Small intestine (tissue), 7 donors: ENCODE measurements at regions not wholly inside any gene's neighbourhood (a gene's known extent, or its start where the extent isn't known, plus 50 kb on each side); places are given as distances from the start of the nearest gene placed in this dataset.

Experiments used
- DNase-seq, 2 donors: peaks; one replicate each; pipeline versions ENCODE4 v3.0.0 to v3.0.0-alpha.2; 2013
- FAIRE-seq: peaks from 2 replicates; lab custom pipeline; 2012; peaks lifted over from hg19 to GRCh38; lab: Jason Lieb, UNC
- H3K27ac ChIP-seq, 3 donors: one replicate each; pipeline ENCODE4 v1.5.1; 2013; ENCODE audit warnings: low read length in 2 of 3, mild to moderate bottlenecking in 2 of 3, control low read depth in 1 of 3, inconsistent platforms in 1 of 3, low read depth in 1 of 3, moderate library complexity in 1 of 3
- H3K27me3 ChIP-seq, 3 donors: one replicate each; pipeline ENCODE4 v1.6.1; 2013; ENCODE audit warnings: low read length in 3 of 3, inconsistent platforms in 1 of 3; ENCODE audit not compliant: control insufficient read depth in 3 of 3, insufficient read depth in 3 of 3
- H3K36me3 ChIP-seq, 3 donors: one replicate each; pipeline ENCODE4 v1.6.1; 2013; ENCODE audit warnings: low read length in 3 of 3, inconsistent platforms in 1 of 3, low read depth in 1 of 3, mild to moderate bottlenecking in 1 of 3, moderate library complexity in 1 of 3; ENCODE audit not compliant: control insufficient read depth in 3 of 3, insufficient read depth in 2 of 3
- H3K4me1 ChIP-seq, 3 donors: one replicate each; pipeline ENCODE4 v1.6.1; 2013; ENCODE audit warnings: low read length in 2 of 3, inconsistent platforms in 1 of 3, low read depth in 1 of 3, mild to moderate bottlenecking in 1 of 3, moderate library complexity in 1 of 3; ENCODE audit not compliant: control insufficient read depth in 3 of 3, insufficient read depth in 2 of 3
- H3K4me3 ChIP-seq, 3 donors: one replicate each; pipeline ENCODE4 v1.5.1; 2013; ENCODE audit warnings: low read length in 3 of 3, control low read depth in 1 of 3, inconsistent platforms in 1 of 3, low read depth in 1 of 3, mild to moderate bottlenecking in 1 of 3, moderate library complexity in 1 of 3
- H3K9me3 ChIP-seq, 2 donors: one replicate each; pipeline ENCODE4 v1.6.1; 2013; ENCODE audit warnings: low read depth in 1 of 2, low read length in 1 of 2; ENCODE audit not compliant: control insufficient read depth in 2 of 2, insufficient read depth in 1 of 2
- WGBS, 3 donors: extraction: QIAGEN DNeasy Blood & Tissue Kit; methylation state at CpG; one replicate each; pipeline ENCODE4 v1.1.7; 2013; 5-methylcytosine and 5-hydroxymethylcytosine counted together
- donor health status: healthy with polysubstance abuse.
- donor health status: control.
- donor health status: control.
- donor health status: Bipolar disorder and iron deficiency.
- donor health status: healthy.

DNA sequence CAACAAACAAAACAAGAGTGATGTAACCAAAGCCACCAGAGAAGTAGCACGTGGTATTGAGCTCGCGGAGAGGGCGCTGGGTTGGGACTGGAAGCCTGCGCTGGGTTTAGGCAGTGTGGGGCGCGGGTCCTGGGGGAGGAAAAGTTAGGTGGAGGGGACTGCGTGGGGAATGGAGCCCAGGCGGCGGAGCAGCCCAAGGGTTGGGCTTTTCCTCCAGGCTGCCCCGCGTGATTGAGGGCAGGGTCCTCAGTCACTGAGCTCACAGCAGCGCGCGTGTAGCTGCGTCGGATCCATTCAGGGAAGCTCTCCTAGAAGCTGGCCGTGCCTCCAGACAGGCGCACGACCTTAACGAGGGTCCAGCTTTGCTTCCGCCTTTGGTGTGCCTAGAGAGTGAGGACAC, 357.4 kb downstream of the GALR1 start:
- Histone ChIP-seq H3K27ac (no peak overlapping the region), H3K4me3 (no peak overlapping the region), H3K9me3 (peaks cover 0 to 14% of the 10 kb centered on the region in 2 donors), H3K27me3 (no peaks in the 10 kb centered on the region), H3K4me1 (no peaks in the 10 kb centered on the region), H3K36me3 (no peaks in the 10 kb centered on the region)
- DNase-seq (no peak), FAIRE-seq (no peak)
- 89 to 94% (median 91%) methylated on average over 22 of the region's 22 CpGs for WGBS, 3 donors

DNA sequence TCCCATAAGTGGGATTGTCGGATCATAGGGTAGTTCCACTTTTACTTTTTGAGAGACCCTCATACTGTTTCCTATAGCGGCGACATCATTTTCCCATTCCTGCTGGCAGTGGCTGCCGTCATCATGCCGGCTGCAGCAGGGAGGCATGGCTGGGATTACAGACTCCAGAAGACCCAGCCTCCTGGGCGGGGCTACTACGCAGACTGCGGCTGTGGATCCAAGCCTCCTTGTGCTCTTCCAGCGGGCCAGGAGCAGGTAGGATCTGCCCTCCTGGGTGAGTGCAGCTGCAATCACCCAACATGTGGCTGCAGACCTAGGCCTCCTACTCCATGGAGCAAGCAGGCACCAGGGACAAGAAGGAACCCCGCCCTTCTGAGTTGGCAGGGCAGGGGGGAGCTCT, 359.2 kb downstream of the GALR1 start:
- Histone ChIP-seq H3K27me3 (no peaks in the 10 kb centered on the region), H3K4me1 (no peaks in the 10 kb centered on the region), H3K36me3 (no peaks in the 10 kb centered on the region), H3K9me3 (peaks cover 0 to 14% of the 10 kb centered on the region in 2 donors), H3K27ac (no peak overlapping the region), H3K4me3 (no peak overlapping the region)
- FAIRE-seq = no peak
- 87 to 90% (median 90%) methylated on average over 10 of the region's 10 CpGs for WGBS, 3 donors
- DNase-seq = no peak

DNA sequence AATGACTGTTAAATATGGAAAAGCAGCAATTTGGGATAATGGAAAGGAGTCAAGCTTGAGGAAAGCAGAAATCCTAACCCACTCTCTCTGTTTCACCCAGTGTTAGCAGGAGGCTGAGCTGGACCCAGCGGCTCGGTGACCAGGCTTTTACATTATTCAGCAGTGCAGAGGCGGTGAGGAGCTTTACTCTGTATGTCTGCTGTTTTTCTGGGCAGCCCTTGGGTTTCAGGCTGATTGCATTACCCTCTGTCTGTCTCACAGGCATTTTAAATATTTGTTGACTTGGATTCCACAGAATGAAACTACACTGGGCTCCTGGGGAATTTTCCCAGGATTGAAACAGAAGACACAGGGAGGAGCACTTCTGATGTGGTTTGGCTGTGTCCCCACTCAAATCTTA, 368.0 kb downstream of the GALR1 start:
- Histone ChIP-seq H3K27me3 (no peaks in the 10 kb centered on the region), H3K4me3 (no peak overlapping the region), H3K9me3 (peaks cover 0 to 4% of the 10 kb centered on the region in 2 donors), H3K4me1 (no peaks in the 10 kb centered on the region), H3K27ac (no peak overlapping the region), H3K36me3 (no peaks in the 10 kb centered on the region)
- FAIRE-seq = no peak
- DNase-seq = no peak
- WGBS, 3 donors = 79 to 92% (median 81%) methylated on average over 3 of the region's 3 CpGs

DNA sequence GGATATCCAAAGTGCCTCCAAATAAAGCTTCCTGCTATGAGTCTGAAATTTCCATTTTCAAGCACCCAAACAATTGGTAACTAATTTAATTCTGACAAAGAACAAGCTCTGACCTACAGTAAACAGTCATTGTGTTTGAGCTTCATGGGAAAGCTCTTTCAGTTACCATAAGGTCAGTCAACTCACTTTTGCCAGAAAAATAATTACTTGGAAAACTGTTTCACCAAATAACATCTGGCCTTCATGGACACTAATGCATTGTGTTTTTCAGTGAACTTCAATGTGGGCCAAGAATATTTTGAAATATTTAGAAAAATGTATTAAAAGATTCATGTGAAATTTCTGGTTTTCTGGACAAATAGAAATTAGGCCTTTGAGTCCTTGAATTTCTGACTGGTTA, 369.9 kb downstream of the GALR1 start:
- no peaks in the 10 kb centered on the region for H3K4me1 ChIP-seq
- H3K9me3 ChIP-seq = peaks cover 0 to 4% of the 10 kb centered on the region in 2 donors
- FAIRE-seq (no peak), DNase-seq (no peak)
- no peaks in the 10 kb centered on the region for H3K36me3 ChIP-seq
- H3K27ac ChIP-seq = no peak overlapping the region
- H3K4me3 ChIP-seq = no peak overlapping the region
- no peaks in the 10 kb centered on the region for H3K27me3 ChIP-seq

DNA sequence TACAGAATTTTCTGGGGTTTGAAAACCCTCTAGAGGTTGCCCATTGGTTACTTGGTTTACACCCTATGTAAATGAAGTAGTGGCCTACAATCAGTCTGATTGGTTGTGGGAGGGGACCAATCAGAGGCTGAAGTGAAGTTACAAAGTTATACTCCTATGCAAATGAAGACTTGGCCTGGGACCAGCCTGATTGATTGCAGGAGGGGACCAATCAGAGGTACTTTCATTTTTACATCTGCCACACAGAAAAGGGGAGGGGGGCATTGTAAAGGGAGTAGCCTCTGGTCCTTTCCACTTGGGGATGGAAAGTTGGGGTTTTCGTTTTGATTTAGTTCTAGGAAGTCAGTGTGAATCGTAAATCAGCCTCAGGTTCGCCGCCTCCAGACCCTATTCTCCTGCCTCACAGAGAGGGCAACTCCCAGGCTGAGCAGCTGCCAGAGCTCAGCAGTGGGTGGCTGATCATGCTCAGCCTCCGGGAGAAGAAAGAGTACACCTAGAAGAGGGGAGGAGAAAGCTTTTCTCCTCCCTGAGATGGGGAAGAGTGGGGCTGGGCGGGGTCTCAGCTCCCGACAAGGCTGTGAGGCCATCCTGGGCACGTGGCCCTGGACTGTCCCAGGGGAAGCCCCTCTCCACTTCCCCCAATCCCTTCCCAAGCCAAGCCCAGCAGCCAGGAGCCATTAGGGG, 372.5 kb downstream of the GALR1 start:
- 56 to 68% (median 67%) methylated on average over 6 to 8 of the region's 8 CpGs for WGBS, 3 donors

DNA sequence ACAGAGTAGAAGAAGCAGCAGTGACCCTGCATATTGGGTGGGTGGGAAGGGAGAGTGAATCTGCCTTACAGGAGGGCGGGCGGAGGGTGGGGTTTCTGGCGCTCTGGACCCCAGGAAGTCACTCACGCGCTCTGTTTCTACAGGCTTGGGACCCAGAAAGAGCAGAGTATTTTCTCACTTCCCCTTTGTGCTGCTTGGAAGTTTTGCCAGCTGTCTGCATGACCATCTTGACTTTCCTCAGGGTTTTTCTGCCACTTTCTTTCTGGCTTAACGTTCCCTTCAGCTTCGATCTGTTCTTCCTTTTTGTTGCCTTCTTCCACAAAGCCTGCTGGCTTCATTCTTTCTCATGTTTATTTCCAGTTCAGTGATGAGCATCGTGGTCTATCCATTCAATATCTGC, 383.1 kb downstream of the GALR1 start:
- Histone ChIP-seq H3K4me1 (no peaks in the 10 kb centered on the region), H3K9me3 (peaks cover 0 to 7% of the 10 kb centered on the region in 2 donors), H3K27me3 (no peaks in the 10 kb centered on the region), H3K36me3 (no peaks in the 10 kb centered on the region), H3K4me3 (no peak overlapping the region), H3K27ac (no peak overlapping the region)
- 76 to 78% (median 76%) methylated on average over 8 of the region's 8 CpGs for WGBS, 3 donors
- DNase-seq (no peak), FAIRE-seq (no peak)

More for the DNA sequence above, 372.5 kb downstream of the GALR1 start:
- no peak overlapping the region for H3K27ac ChIP-seq
- H3K4me1 ChIP-seq = no peaks in the 10 kb centered on the region
- H3K9me3 ChIP-seq = peaks cover 0 to 4% of the 10 kb centered on the region in 2 donors
- no peaks in the 10 kb centered on the region for H3K27me3 ChIP-seq
- H3K36me3 ChIP-seq = no peaks in the 10 kb centered on the region
- FAIRE-seq = no peak
- DNase-seq = peak in 1 of 2 donors; percentile 34
- H3K4me3 ChIP-seq = no peak overlapping the region

DNA sequence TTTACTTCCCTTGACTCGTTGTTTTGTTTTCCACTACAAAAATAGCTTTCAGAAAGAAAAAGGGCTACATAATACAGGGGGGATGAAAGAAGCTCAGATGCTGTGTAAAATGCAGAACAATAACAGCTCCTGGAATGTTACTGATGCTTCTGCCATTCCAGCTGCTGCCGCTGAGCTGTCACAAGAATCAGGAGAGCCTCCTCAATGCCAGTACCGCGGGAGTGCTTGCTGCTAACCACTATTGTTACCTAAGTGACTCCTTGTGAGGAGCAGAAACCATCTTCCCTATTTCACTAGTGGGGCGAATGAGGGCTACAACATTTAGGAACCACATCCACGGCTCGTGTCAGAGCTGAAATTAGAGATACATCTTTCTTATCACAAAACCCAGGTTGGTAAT, 384.8 kb downstream of the GALR1 start:
- no peaks in the 10 kb centered on the region for H3K36me3 ChIP-seq
- DNase-seq = no peak
- H3K27me3 ChIP-seq = no peaks in the 10 kb centered on the region
- no peak overlapping the region for H3K27ac ChIP-seq
- no peaks in the 10 kb centered on the region for H3K4me1 ChIP-seq
- peaks cover 0 to 7% of the 10 kb centered on the region in 2 donors for H3K9me3 ChIP-seq
- no peak for FAIRE-seq
- no peak overlapping the region for H3K4me3 ChIP-seq
- WGBS, 3 donors = 79 to 80% (median 80%) methylated on average over 7 of the region's 7 CpGs

DNA sequence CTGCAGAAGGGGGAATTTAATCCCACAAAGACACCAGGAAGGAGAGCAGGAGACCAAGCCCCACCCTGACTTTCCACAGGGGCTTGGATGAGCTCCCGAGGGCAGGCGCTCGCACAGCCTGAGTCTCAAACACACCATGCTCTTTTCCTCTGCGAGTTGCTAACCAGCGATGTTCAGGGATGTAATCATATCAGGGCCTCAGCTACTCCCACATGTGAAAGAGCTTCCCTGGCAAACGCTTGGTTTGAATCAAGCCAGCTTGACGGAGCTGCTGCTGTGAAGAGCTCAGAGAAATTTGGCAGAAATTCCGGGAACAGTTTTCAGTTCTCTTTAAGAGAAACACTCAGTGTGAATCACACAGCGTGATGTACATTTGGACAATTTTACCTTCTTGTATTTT, 385.8 kb downstream of the GALR1 start:
- peaks cover 0 to 7% of the 10 kb centered on the region in 2 donors for H3K9me3 ChIP-seq
- H3K4me3 ChIP-seq = no peak overlapping the region
- 60 to 89% (median 81%) methylated on average over 9 of the region's 9 CpGs for WGBS, 3 donors
- no peaks in the 10 kb centered on the region for H3K36me3 ChIP-seq
- no peak overlapping the region for H3K27ac ChIP-seq
- no peaks in the 10 kb centered on the region for H3K27me3 ChIP-seq
- no peaks in the 10 kb centered on the region for H3K4me1 ChIP-seq
- no peak for FAIRE-seq
- DNase-seq = no peak

DNA sequence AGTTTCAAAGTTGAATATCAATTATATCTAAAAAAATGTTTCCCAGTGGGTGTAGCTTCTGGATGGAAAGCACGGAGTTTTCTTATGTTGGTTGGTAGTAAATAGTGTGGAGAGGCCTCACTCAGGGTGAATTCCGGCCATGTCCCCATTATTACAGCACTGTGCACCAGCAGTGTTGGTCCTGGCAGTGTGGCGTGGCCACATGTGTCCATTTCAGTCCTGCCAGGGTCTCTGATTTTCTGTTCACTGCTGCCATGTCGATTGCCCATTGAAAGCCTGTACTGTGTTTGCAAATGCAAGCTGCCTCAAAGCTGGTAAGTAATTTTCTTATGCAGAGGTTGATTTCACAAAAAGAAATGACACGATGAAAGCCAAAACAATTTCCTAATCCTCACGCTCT, 386.2 kb downstream of the GALR1 start:
- no peak overlapping the region for H3K4me3 ChIP-seq
- H3K4me1 ChIP-seq = no peaks in the 10 kb centered on the region
- H3K27ac ChIP-seq = no peak overlapping the region
- 68 to 72% (median 72%) methylated on average over 6 of the region's 6 CpGs for WGBS, 3 donors
- H3K36me3 ChIP-seq = no peaks in the 10 kb centered on the region
- H3K27me3 ChIP-seq = no peaks in the 10 kb centered on the region
- peaks cover 0 to 7% of the 10 kb centered on the region in 2 donors for H3K9me3 ChIP-seq
- DNase-seq (no peak), FAIRE-seq (no peak)
